ENCODE measurements at regions not wholly inside any gene's neighbourhood (a gene's known extent, or its start where the extent isn't known, plus 50 kb on each side); places are given as distances from the start of the nearest gene placed in this dataset.
A peak's percentile ranks its signal among the peaks of the same experiment; 100 is the strongest.

GRCh38 chr13:73767747-73768315 is 366.4 kb downstream of the KLF12 start:
- DNase-seq (ENCODE audit: extremely low read depth, low read depth): no peak

GRCh38 chr13:73767191-73767741 is 366.9 kb downstream of the KLF12 start:
- no peak for DNase-seq (ENCODE audit: extremely low read depth, low read depth)

GRCh38 chr13:73765651-73766384 is 368.4 kb downstream of the KLF12 start:
- DNase-seq (ENCODE audit: extremely low read depth, low read depth): no peak

GRCh38 chr13:73759434-73759833 is 374.8 kb downstream of the KLF12 start:
- DNase-seq (ENCODE audit: extremely low read depth, low read depth): no peak

- no peak for DNase-seq (ENCODE audit: extremely low read depth, low read depth)
Observed at GRCh38 chr13:73757481-73758233, 376.5 kb downstream of the KLF12 start.

GRCh38 chr13:73754727-73755292 is 379.4 kb downstream of the KLF12 start:
- DNase-seq (ENCODE audit: extremely low read depth, low read depth): peak; percentile 45

GRCh38 chr13:73754241-73754640 is 380.0 kb downstream of the KLF12 start:
- no peak for DNase-seq (ENCODE audit: extremely low read depth, low read depth)

GRCh38 chr13:73751290-73751689 is 382.9 kb downstream of the KLF12 start:
- DNase-seq (ENCODE audit: extremely low read depth, low read depth): no peak

GRCh38 chr13:73748404-73748803 is 385.8 kb downstream of the KLF12 start:
- no peak for DNase-seq (ENCODE audit: extremely low read depth, low read depth)

- no peak for DNase-seq (ENCODE audit: extremely low read depth, low read depth)
Observed at GRCh38 chr13:73745190-73745589, 389.0 kb downstream of the KLF12 start.

- DNase-seq (ENCODE audit: extremely low read depth, low read depth): no peak
Observed at GRCh38 chr13:73742982-73743381, 391.2 kb downstream of the KLF12 start.

GRCh38 chr13:73741742-73742141 is 392.5 kb downstream of the KLF12 start:
- DNase-seq (ENCODE audit: extremely low read depth, low read depth): no peak

- DNase-seq (ENCODE audit: extremely low read depth, low read depth): no peak
Observed at GRCh38 chr13:73741111-73741510, 393.1 kb downstream of the KLF12 start.

- no peak for DNase-seq (ENCODE audit: extremely low read depth, low read depth)
Observed at GRCh38 chr13:73740666-73741065, 393.5 kb downstream of the KLF12 start.

GRCh38 chr13:73739394-73739793 is 394.8 kb downstream of the KLF12 start:
- DNase-seq (ENCODE audit: extremely low read depth, low read depth): no peak

- DNase-seq (ENCODE audit: extremely low read depth, low read depth): no peak
Observed at GRCh38 chr13:73738626-73739025, 395.6 kb downstream of the KLF12 start.

- no peak for DNase-seq (ENCODE audit: extremely low read depth, low read depth)
Observed at GRCh38 chr13:73737214-73737613, 397.0 kb downstream of the KLF12 start.

- no peak for DNase-seq (ENCODE audit: extremely low read depth, low read depth)
Observed at GRCh38 chr13:73733706-73734105, 400.5 kb downstream of the KLF12 start.

GRCh38 chr13:73732350-73732749 is 401.9 kb downstream of the KLF12 start:
- no peak for DNase-seq (ENCODE audit: extremely low read depth, low read depth)

- no peak for DNase-seq (ENCODE audit: extremely low read depth, low read depth)
Observed at GRCh38 chr13:73731564-73731963, 402.6 kb downstream of the KLF12 start.

- DNase-seq (ENCODE audit: extremely low read depth, low read depth): no peak
Observed at GRCh38 chr13:73730014-73730413, 404.2 kb downstream of the KLF12 start.

All from NCI-H460 (cell line).